Body of pancreas (tissue), 4 donors: ENCODE measurements at regions not wholly inside any gene's neighbourhood (a gene's known extent, or its start where the extent isn't known, plus 50 kb on each side); places are given as distances from the start of the nearest gene placed in this dataset.

ENCODE experiments used
- POLR2A ChIP-seq, 3 donors: fragments of 450-650 bp; IDR thresholded peaks; one replicate each; pipeline ENCODE4 v1.6.1; 2016; ENCODE audit warnings: antibody characterized with exemption in 3 of 3, mild to moderate bottlenecking in 2 of 3
- TF ChIP-seq, protein P1 (sequence below), 7 experiments: fragments of 450-650 bp in 4 of 7; fragments of 200-600 bp in 3 of 7; sonication (generic) in 3 of 7; IDR thresholded peaks; one replicate each; pipeline ENCODE4 v1.5.1; 2016 to 2019; ENCODE audit warnings: antibody characterized with exemption in 7 of 7

DNA sequence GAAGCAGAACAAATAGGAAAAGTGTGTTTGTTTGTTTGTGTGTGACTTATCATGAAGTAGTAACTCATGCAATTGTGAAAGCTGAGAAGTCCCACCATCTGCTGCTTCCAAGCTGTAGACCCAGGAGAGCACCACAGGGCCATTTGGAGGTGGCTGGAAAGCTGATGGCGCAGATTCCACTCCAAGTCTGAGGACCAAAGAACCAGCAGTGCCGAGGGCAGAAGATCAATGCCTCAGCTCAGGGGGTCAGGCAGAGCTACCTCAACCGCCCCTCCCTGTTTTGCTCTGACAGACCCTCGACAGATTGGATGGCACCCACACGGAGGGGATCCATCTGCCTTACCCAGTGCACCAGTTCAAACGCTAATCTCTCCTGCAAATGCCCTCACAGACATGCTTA, 896.2 kb downstream of the BRD1 start:
- TF ChIP-seq POLR2A (IDR thresholded peaks at IDR 0.05) = no peak
- TF ChIP-seq, protein P1, sequence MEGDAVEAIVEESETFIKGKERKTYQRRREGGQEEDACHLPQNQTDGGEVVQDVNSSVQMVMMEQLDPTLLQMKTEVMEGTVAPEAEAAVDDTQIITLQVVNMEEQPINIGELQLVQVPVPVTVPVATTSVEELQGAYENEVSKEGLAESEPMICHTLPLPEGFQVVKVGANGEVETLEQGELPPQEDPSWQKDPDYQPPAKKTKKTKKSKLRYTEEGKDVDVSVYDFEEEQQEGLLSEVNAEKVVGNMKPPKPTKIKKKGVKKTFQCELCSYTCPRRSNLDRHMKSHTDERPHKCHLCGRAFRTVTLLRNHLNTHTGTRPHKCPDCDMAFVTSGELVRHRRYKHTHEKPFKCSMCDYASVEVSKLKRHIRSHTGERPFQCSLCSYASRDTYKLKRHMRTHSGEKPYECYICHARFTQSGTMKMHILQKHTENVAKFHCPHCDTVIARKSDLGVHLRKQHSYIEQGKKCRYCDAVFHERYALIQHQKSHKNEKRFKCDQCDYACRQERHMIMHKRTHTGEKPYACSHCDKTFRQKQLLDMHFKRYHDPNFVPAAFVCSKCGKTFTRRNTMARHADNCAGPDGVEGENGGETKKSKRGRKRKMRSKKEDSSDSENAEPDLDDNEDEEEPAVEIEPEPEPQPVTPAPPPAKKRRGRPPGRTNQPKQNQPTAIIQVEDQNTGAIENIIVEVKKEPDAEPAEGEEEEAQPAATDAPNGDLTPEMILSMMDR (IDR thresholded peaks at IDR 0.05) = no peak
